Subcutaneous abdominal adipose tissue (tissue), 5 donors: ENCODE measurements at regions not wholly inside any gene's neighbourhood (a gene's known extent, or its start where the extent isn't known, plus 50 kb on each side); places are given as distances from the start of the nearest gene placed in this dataset.
A peak's percentile ranks its signal among the peaks of the same experiment; 100 is the strongest.

ENCODE experiments used
- H3K27ac ChIP-seq: one replicate; pipeline ENCODE4 v1.7.0; 2013; ENCODE audit warnings: low read depth, mild to moderate bottlenecking, inconsistent platforms, low read length, moderate library complexity
- H3K27me3 ChIP-seq, 5 donors: one replicate each; pipeline ENCODE4 v1.7.0; 2013; ENCODE audit warnings: low read length in 5 of 5, inconsistent platforms in 1 of 5; ENCODE audit not compliant: control insufficient read depth in 5 of 5, insufficient read depth in 4 of 5
- H3K36me3 ChIP-seq, 5 donors: one replicate each; pipeline ENCODE4 v1.7.0; 2013; ENCODE audit warnings: low read length in 5 of 5; ENCODE audit not compliant: control insufficient read depth in 5 of 5, insufficient read depth in 5 of 5
- H3K4me1 ChIP-seq, 5 donors: one replicate each; pipeline ENCODE4 v1.7.0; 2013; ENCODE audit warnings: low read length in 5 of 5, mild to moderate bottlenecking in 3 of 5, moderate library complexity in 1 of 5; ENCODE audit not compliant: control insufficient read depth in 5 of 5, insufficient read depth in 5 of 5
- H3K4me3 ChIP-seq, 5 donors: one replicate each; pipeline ENCODE4 v1.7.0; 2013; ENCODE audit warnings: low read length in 5 of 5, low read depth in 1 of 5
- H3K9ac ChIP-seq, 5 donors: one replicate each; pipeline ENCODE4 v1.7.0; 2013; ENCODE audit warnings: low read length in 5 of 5, mild to moderate bottlenecking in 4 of 5, moderate library complexity in 3 of 5
- H3K9me3 ChIP-seq, 5 donors: one replicate each; pipeline ENCODE4 v1.7.0; 2013; ENCODE audit warnings: low read length in 5 of 5; ENCODE audit not compliant: control insufficient read depth in 5 of 5
- donor health status: healthy.
- donor health status: healthy.
- donor health status: healthy.
- donor health status: healthy.
- donor health status: healthy.

DNA sequence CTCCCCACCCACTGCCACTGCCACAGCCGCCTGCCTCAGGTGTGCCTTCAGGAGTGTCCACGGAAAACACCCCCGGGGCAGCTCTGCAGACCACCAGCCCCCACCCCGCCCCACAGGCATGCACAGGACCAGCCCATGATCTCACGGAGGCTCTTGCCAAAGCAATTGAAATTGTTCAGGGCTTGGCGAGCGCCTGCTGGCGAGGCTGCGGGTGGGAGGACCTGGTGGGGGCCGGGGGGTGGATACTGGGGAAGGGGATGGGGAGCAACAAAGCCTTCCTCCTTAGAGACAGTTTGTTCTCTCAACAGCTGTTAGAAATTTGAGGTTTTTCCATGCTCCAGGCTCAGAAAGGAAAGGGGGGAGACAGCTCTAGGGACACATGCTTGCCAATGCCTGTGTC is 274.7 kb downstream of the MN1 start:
- no peak overlapping the region for H3K27ac ChIP-seq
- H3K4me3 ChIP-seq, result no peak overlapping the region
- no peak overlapping the region for H3K9ac ChIP-seq
- no peaks in the 10 kb centered on the region for H3K36me3 ChIP-seq
- no peaks in the 10 kb centered on the region for H3K27me3 ChIP-seq
- peaks cover 0 to 7% (median 0%) of the 10 kb centered on the region in 5 donors for H3K9me3 ChIP-seq
- peaks cover 0 to 3% (median 0%) of the 10 kb centered on the region in 5 donors for H3K4me1 ChIP-seq

DNA sequence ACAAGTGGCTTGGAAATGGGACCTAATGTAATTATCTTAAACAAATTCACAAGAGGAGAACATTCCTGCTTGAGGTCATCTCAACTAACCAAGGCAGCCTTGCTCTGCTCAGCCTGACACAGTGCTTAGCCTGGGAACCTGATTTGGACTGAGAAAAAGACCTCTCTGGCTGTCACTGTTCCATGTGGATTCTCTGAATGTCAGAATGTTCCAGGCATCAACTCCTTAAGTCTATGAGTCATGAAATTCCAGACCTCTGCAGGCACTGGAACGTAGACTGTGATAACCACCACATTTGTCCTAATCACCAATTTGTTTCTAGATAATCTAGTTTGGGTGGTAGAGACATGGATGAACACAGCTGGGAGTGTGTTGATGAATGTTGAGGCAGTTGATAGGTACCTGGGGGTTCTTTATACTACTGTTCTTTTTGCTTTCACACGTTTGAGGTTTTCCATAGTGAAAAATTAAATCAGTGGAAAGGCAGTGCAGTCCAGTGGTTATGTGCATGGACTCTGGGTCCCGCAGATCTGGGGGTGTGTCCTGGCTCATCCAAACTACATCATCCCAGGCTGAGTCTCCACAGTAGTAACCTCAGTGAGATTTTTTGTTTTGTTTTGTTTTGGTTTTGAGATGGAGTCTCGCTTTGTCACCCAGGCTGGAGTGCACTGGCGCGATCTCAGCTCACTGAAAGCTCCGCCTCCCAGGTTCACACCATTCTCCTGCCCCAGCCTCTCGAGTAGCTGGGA is 269.6 kb downstream of the MN1 start:
- H3K9ac ChIP-seq, result no peak overlapping the region
- peaks cover 0 to 7% (median 0%) of the 10 kb centered on the region in 5 donors for H3K9me3 ChIP-seq
- peaks cover 7 to 24% (median 12%) of the 10 kb centered on the region in 5 donors for H3K4me1 ChIP-seq
- H3K27me3 ChIP-seq, result no peaks in the 10 kb centered on the region
- H3K4me3 ChIP-seq, result no peak overlapping the region
- H3K36me3 ChIP-seq, result no peaks in the 10 kb centered on the region
- H3K27ac ChIP-seq, result no peak overlapping the region

DNA sequence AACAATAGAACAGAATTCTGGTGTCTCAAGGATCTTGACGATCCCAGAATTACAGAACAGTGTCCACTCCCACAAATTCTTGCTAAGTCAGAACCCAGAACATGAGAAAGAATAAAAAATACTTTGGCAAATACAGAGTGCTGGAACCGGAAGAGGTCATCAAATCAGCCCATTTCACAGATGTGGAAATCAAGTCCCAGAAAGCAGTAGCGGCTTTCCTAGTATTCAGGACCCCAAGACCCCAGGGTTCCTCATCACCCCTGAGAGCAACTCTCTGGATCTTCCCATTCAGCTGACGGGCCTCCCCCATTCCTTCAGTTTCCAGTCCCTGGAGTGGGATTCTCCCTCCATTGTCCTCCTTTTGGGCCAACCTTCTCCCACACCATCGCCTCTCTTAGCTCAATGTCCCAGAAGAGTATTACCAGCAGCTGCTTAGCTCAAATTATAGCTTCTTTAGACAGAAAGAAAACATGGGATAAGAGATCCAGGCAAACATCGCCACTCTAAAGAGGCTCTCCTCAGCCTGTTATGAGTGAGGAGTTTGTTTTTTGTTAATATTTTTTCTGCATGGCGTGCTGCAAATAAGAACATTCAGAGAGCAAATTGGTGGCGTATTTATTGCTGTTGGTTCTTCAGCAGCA is 268.3 kb downstream of the MN1 start:
- Histone ChIP-seq H3K36me3 (no peaks in the 10 kb centered on the region), H3K4me3 (no peak overlapping the region), H3K27me3 (no peaks in the 10 kb centered on the region), H3K4me1 (peaks cover 10 to 37% (median 24%) of the 10 kb centered on the region in 5 donors), H3K9ac (no peak overlapping the region), H3K9me3 (peaks cover 0 to 7% (median 0%) of the 10 kb centered on the region in 5 donors), H3K27ac (no peak overlapping the region)

DNA sequence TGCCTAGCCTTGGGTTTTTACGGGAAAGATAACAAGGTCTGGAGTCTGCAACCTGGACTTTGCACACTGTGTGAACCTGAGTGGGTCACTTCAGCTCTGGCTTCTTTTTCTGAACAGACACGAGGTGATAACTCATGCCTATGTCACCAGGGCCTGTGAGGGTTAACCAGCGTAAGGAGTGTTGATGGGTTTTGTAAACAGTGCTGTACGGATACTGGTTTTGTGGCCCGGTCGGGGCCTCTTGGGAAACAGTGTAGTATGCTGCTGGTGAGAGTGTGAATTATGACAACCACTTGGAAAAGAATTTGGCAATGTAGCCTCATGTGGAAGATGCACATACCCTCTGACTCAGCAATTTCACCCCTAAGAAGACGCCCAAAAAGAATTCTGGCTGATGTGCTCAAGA is 266.8 kb downstream of the MN1 start:
- Histone ChIP-seq H3K4me1 (peaks cover 10 to 39% (median 24%) of the 10 kb centered on the region in 5 donors), H3K4me3 (no peak overlapping the region), H3K27me3 (no peaks in the 10 kb centered on the region), H3K9ac (no peak overlapping the region), H3K9me3 (peaks cover 0 to 7% (median 0%) of the 10 kb centered on the region in 5 donors), H3K27ac (no peak overlapping the region), H3K36me3 (no peaks in the 10 kb centered on the region)

DNA sequence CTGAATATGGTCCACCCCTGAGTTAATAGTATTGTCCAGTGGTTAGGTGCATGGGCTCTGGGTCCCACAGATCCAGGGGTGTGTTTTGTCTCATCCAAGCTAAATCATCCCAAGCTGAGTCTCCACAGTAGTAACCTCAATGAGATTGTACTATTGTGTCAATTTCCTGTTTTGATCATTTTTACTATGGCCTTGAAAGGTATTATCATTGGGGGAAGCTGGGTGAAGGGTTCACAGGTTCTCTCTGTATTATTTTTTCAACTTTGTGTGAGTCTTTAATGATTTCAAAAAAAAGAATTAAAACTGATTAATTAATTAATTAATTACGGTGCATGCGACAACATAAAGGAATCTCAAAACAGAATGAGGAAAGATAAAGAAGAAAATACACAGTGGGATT is 266.1 kb downstream of the MN1 start:
- Histone ChIP-seq H3K27me3 (no peaks in the 10 kb centered on the region), H3K4me3 (no peak overlapping the region), H3K36me3 (no peaks in the 10 kb centered on the region), H3K9ac (no peak overlapping the region), H3K27ac (peak overlapping the region; percentile 81), H3K4me1 (peaks cover 10 to 39% (median 28%) of the 10 kb centered on the region in 5 donors), H3K9me3 (peaks cover 0 to 7% (median 0%) of the 10 kb centered on the region in 5 donors)

- H3K27ac ChIP-seq, result peak overlapping the region; percentile 81
- H3K9ac ChIP-seq, result peak overlapping the region in 3 of 5 donors; percentile 22 to 44 (median 44)
- no peaks in the 10 kb centered on the region for H3K27me3 ChIP-seq
- peaks cover 10 to 50% (median 38%) of the 10 kb centered on the region in 5 donors for H3K4me1 ChIP-seq
- H3K36me3 ChIP-seq, result no peaks in the 10 kb centered on the region
- H3K9me3 ChIP-seq, result no peaks in the 10 kb centered on the region
- no peak overlapping the region for H3K4me3 ChIP-seq
Observed at GRCh38 chr22:27537501-27537900, 264.1 kb downstream of the MN1 start.

DNA sequence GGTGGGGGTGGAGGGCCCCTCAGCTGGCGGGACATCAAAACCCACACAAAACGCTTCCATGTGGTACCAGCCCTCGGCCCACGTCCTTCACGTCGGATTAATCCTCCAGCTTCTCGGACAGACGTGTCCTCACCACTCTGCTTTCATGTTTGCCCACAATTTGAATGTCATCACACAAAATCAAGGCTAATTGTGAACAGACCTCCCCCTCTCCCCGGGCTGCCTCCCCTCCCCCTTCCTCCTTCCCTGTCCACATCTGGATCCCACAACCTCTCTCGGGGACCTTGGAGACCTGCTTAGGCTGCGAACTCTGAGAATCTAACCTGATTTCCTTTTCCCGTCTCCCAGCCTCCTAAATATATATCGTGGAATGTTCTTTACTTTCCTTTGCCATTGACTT is 262.9 kb downstream of the MN1 start:
- Histone ChIP-seq H3K9me3 (no peaks in the 10 kb centered on the region), H3K9ac (no peak overlapping the region), H3K27ac (peak overlapping the region; percentile 81), H3K27me3 (no peaks in the 10 kb centered on the region), H3K4me3 (no peak overlapping the region), H3K4me1 (peaks cover 10 to 53% (median 38%) of the 10 kb centered on the region in 5 donors), H3K36me3 (no peaks in the 10 kb centered on the region)

DNA sequence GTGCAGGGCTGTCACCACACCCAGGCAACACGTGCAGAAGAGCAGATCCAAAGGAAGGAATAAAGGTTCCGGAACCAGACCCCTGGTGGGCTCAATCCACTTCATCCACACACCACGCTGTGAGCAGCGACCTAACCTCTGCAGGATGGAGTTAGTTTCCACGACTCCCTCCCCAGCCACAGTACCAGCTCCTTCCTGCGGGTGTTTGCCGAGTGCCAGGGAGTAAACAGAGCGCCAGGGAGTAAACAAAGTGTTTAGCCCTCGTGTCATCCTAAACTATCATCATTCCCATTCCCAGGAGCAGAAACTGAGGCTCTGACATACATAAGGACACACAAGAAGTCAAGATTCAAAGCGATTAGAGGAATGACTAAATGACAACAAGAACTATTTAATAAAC is 261.3 kb downstream of the MN1 start:
- H3K4me1 ChIP-seq, result peaks cover 4 to 50% (median 35%) of the 10 kb centered on the region in 5 donors
- H3K4me3 ChIP-seq, result no peak overlapping the region
- no peaks in the 10 kb centered on the region for H3K27me3 ChIP-seq
- no peaks in the 10 kb centered on the region for H3K36me3 ChIP-seq
- H3K9ac ChIP-seq, result no peak overlapping the region
- no peak overlapping the region for H3K27ac ChIP-seq
- no peaks in the 10 kb centered on the region for H3K9me3 ChIP-seq

- H3K4me1 ChIP-seq, result peaks cover 4 to 56% (median 40%) of the 10 kb centered on the region in 5 donors
- H3K27ac ChIP-seq, result no peak overlapping the region
- H3K9me3 ChIP-seq, result no peaks in the 10 kb centered on the region
- no peaks in the 10 kb centered on the region for H3K36me3 ChIP-seq
- no peak overlapping the region for H3K4me3 ChIP-seq
- no peak overlapping the region for H3K9ac ChIP-seq
- H3K27me3 ChIP-seq, result no peaks in the 10 kb centered on the region
Observed at GRCh38 chr22:27540656-27541396, 260.7 kb downstream of the MN1 start.

DNA sequence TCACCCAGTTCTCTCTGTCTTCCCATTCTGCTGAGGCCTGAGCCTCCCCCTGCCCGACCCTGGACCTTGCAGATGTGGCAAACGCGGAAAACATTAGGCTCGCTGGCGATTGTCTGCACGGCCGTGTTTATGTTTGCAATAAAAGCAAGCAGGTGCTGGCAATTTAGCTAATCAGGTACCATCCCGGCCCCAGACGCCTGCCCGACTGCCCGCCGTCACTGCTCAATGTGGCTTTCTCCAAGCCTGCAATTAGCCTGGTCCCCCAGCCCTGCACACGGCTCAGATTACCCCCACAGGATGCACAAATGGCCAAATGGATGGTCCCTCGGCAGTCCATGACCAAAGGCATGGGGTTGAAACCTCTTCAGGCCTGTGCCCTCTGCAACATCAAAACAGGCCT is 259.7 kb downstream of the MN1 start:
- peaks cover 3 to 53% (median 36%) of the 10 kb centered on the region in 5 donors for H3K4me1 ChIP-seq
- no peak overlapping the region for H3K9ac ChIP-seq
- no peaks in the 10 kb centered on the region for H3K36me3 ChIP-seq
- H3K4me3 ChIP-seq, result no peak overlapping the region
- H3K27ac ChIP-seq, result no peak overlapping the region
- H3K27me3 ChIP-seq, result no peaks in the 10 kb centered on the region
- no peaks in the 10 kb centered on the region for H3K9me3 ChIP-seq
